NCI-H187 (cell line): ENCODE measurements at regions not wholly inside any gene's neighbourhood (a gene's known extent, or its start where the extent isn't known, plus 50 kb on each side); places are given as distances from the start of the nearest gene placed in this dataset.

ENCODE experiments used
- DNase-seq, 2 experiments: peaks; one replicate each; lab custom pipeline; 2025; lab: John Stamatoyannopoulos, UW

DNA sequence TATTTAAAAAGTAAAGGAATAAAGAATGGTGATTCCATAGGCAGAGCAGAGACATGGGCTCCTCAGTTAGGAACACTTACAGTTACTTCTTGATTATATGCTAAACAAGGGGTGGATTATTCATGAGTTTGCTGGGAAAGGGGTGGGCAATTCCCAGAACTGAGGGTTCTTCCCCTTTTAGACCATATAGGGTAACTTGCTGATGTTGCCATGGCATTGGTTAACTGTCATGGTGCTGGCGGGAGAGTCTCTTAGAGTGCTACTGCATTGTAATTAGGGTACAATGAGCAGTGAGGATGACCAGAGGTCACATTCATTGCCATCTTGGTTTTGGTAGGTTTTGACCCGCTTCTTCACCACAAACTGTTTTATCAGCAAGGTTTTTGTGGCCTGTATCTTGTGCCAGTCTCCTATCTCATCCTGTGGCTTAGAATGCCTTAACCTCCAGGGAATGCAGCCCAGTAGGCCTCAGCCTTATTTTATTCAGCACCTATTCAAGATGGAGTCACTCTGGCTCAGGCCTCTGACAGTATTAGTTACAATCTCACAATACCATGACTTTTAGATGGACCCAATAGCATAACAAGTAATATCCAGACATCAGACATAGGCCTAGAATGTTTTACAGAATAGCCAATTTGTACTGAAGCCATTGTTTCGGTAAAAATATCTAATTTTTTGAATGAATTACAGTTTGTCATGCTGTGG lies 106.8 kb downstream of the ZBTB18 start:
- no peak for DNase-seq

DNA sequence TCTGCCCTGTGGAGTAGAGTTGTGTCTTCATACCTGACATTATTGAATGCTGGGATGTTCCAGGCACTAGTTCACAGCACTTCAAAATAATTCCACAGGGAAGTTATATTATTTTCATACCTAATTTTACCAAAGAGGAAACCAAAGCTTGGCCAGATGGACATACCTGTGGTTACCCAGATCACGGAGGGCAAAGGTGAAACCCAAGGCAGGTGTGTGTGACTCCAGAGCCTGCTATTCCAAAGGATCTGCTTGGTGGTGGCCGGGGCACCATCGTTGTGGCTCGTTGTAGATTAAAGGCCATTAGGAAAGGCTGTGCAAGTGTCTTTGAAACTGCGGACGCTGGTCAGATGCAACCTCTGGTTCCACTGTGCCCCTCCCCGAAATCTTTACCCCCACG lies 108.6 kb downstream of the ZBTB18 start:
- no peak for DNase-seq

DNA sequence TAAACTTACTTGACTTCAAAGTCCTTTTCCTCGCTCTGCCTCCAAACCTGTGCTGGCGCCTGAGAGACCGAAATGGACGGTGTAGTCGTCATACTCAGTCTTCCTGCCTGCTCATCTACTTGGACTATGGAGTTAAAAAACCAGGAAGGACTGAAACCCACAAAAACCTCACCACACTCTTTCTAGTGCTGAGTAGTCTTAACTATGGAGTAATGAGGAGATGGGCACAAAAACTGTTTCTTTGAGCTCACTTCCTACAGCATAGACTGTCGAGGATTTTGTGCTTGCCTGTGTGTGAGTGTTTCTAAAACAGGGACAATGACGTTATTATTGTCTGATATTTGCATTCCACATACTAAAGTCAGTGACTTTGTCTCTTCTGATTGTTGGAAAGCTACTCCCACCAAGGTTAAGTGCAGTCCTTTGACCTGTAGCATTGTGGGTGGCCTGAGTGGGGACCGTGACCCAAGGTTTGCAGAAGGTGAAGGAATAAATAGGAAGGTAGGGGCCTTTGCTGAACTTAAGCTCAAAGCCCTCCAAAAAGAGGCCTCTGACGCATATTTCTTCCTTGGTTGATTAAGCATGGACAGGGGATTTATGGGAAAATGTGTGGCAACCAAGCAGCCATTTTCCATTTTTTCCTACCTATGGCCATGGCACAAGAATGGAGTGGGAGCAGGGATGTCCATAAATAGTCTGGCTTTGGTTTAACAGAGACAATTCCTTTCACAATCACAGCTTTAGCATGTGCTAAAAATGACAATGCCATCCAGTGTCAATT lies 109.6 kb downstream of the ZBTB18 start:
- DNase-seq: no peak

DNA sequence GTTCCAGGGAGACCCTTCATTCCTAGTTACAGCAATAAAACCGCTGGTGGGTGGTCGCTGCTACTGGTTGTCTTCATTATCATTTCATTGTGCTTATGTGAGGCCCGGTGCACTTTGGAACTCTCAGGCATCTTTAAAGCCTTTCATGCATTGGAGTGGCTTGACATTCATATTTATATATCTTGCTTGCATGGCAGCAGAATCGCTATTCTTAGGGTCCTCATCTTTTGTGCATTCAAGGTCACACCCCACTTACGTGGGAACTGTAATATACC lies 110.1 kb downstream of the ZBTB18 start:
- no peak for DNase-seq

DNA sequence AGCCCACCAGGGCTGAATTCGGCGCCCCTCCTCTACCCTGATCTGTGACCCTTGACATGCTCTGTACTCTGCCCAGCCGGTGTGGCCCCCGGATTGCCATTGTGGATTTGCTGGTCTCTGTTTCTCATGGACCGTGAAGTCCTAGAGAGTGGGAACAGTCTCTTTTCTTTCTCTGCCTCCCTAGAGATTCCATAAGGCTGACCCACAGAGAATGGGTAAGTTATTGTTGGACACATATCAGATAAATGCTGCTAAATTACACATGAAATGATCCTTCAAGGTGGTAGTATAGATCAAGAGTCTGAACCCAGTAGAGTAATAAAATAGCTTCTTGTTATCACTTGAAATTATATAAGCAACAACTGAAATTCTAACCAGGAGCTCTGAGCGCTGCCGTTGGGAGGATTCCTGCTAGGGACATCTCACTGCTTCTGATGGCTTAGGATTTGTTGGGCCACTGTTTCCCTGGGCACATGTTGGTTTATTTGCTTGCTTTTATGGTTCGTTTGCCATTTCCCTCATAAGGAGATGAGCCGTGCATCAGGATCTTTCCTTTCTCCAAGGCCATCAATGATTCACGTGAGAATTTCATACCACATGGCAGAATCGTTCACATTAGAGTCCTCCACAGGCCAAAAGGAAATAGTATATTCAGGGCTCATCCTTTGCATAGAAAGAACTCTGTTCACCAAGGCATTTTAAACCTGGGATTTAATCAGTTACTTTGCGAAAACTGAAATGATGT lies 111.9 kb downstream of the ZBTB18 start:
- no peak for DNase-seq

DNA sequence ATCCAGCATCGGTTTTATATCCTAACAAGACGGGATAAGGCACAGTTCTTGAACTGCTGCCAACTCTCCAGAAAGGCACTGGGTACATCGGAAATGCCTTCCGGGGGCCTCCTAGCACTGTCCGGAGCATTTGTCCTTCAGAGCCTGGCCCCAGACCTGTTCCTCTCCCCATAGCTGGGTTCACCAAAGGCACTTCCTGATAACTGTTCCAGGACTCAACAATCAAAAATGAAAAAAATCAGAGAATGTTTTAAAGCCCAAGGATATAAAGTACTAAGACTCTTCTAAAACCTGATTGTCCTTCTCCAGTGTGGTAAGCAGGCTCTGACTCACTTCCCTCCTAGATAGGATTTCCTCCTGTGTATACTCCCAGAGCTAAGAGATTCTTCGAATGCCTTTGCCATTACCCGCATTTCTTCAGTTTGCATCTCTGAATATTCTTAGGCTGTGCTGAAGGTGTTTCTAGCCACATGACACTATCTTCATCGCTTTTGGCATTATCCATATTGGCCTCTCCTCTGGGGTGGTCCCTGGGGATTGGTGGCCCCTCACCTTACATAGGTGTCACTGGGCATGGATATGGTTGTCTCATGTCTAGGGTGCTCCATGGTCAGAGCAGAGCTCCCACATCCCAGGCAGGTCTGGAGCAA lies 112.9 kb downstream of the ZBTB18 start:
- no peak for DNase-seq

DNA sequence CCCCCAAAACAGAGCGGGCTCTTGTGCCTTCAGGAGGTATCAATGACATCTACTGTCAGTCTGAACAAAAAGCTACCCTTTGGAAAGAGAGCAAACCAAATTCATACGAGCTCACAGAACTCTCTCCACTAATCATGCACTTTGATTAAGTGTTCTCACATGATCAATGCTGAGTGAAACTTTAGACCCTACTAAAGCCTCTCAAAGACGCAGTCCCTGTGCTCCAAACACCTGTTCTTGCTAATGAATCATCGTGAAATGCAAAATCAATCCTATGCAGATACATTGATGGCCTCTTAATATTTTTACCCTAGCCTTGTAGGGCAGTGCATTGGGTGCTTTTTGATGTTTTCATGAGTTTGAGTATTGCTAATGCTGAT lies 113.4 kb downstream of the ZBTB18 start:
- DNase-seq: peak in 1 of 2 experiments; percentile 0

DNA sequence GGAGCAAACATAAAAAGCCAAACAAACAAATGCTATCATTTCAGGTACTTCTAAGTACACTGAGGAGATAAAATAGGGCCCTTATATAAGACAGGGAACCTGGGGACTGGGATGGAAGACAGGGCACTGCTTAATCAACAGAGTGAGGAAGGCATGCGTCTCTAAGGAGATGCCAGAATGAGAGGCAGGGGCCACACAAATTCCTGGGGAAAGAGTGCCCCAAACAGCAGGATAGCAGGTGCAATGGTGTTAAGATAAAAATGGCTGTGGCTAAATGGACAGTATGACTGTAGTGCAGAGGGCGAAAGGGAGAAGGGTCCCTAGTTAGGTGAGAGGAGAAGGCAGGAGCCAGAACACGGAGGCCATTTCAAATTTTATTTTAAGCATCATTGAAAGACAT lies 113.9 kb downstream of the ZBTB18 start:
- DNase-seq: no peak

DNA sequence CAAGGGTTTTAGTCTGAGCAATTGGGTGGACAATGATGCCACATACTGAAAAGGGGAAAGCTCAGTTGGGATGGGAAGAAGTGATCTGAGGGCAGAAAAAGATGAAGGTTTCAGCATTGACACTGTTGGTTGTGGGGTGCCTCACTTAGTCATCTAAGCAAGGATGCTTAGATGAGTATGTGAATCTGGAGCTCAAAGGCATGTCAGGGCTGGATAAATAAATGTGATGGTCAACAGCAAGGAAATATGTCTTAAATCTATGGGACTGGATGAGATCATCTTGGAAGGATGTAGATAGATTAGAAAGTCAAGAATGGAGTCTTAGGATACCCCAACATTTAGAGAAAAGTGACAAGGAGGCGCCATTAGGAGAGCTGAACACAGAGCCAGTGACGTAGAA lies 114.6 kb downstream of the ZBTB18 start:
- DNase-seq: no peak

DNA sequence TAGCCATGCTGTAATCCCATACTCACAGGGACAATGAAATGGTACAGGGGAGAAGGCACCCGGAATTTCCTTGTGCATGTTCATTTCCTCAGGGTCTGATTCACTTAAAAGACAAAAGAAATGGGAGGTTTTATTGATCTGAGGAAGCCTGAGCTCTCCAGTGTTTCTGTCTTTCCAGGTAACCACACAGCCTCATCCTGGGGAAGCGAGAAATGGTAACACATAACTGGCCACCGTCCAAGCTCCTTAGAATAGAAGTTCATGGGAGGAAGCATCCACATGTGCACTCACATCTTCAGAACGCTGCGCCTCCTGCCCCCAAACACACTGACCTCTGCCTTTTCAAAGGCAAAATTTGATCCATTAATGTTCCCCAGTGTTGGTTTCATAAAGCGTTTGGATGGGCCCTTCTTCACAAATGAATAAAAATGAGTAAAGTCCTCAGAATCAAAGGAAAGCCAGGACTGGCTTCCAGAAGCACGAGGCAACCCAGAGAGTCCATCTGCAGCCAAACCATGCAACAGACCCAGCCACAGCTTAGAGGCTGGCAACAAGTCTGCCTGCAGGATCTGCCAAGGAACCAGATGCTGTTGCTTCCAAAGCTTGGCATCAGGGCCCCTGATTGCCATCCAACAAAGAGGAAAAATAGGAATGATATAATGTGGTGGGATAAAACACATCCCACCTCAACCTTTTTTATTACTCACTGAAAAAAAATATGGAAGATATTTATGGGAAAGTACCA lies 120.3 kb downstream of the ZBTB18 start:
- DNase-seq: no peak

DNA sequence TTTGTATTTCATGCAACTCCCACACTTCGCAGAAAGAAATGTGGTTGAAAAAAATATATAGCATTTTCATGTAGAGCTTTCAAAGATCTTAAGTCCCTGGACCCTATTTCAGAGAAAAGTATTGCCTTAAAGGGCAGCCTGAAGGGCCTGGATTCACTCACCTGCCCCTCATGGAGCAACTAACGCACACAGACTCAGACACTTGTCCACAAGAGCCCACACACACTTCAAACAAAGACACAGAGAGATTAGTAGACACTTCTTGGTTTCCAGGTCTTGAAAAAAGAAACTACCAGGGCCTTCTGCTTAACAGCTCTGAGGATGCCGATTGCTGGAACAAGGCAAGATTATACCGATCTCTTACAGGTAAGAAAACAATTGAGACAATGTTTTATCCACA lies 122.2 kb downstream of the ZBTB18 start:
- no peak for DNase-seq

DNA sequence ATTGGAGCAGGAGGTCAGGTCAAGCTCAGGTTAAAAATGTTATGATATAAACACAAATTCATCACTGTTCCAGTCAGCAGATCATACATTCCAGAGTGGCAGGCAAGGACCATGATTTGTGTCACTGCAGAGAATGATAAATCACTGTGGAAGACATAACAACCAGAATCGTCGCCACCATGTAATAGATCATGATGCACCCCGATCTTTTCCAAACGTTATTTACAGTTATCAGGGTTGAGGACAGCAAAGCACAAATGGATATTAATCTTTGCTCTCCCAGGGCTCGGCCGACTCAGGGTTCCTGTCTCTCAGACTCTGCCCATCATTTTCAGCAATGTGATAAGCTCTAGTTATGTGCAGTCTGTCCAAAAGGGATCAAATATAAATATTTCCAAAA lies 122.7 kb downstream of the ZBTB18 start:
- no peak for DNase-seq

DNA sequence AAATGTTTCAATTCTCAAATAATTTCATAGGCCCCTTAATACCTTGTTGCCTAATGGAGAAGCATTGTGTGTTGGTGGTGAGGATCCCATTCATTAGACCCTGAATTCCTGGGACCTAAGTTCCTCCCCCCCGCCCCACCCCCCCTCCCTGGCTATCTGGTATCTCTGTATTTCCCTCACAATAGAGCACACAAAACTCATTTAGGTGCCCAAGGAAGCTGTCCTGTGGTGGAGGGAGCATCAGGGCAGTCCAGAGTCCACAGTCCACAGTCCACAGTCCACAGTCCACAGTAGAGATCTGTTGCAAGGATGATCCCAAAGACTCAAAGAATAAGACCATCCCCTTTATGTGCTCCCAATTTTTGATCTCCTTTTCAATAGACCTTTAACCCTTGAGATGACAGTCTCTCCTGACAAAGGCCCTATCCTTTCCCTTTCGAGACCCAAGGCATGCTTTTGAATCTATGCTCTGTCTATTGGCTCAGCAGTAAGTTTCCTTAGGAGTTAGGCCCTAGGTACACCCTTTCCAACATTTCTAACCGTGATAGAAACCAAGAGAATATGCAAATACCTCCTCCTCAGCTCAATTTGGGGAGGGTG lies 123.9 kb downstream of the ZBTB18 start:
- DNase-seq: no peak

DNA sequence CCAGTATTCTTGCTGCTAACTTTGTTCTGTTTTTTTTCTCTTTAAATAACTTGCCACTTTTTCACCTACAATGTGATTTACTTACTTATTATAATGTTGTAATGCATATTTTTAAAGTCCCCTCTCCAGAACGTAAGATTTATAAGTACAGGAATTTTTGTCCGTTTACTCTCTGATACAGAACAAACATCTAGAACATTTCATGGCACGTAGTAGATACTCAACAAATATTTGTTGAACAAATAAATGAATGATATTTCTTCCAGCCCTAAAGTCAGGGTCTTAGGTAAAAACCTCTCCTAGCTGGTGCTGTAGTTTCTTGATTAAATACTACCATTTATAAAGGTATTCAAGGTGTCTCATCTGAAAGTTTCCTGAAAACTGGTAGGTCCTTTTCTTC lies 125.1 kb downstream of the ZBTB18 start:
- no peak for DNase-seq

DNA sequence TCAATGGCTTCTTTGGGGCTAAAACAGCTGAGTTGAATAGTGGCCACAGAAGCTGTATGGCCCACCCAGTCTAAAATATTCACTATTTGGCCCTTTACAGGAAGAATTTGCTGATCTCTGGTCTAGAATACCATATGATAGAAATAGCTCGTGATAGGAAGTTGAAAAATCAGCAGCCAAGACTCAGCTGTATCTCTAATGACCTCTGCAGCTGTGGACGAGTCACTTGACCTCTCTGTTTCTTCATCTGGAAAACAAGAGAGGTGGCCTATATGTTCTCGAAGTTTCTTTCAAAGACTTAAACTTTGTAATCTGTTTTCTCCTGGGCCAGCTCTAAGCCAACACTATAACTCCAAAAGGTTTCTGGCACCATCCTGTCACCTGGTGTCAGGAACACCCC lies 129.2 kb downstream of the ZBTB18 start:
- no peak for DNase-seq

DNA sequence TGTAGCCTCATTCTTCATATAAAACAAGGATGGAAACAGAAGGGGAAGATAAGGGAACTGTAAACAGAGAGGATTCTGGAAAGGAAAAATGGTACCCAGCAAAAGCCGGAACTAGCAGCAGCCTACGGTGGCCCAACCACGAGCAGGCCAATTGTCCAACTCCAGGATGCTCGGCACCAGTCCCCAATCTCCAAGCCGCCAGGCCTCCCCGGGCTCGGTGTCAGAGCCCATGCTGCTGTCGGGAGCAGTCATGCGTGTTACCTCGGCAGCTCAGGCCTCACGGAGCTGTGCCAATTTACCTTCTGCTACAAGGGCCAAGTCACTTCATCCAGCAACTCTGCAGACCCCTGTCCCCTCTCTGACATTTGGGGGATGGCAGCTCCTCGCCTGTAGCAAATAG lies 130.8 kb downstream of the ZBTB18 start:
- no peak for DNase-seq

DNA sequence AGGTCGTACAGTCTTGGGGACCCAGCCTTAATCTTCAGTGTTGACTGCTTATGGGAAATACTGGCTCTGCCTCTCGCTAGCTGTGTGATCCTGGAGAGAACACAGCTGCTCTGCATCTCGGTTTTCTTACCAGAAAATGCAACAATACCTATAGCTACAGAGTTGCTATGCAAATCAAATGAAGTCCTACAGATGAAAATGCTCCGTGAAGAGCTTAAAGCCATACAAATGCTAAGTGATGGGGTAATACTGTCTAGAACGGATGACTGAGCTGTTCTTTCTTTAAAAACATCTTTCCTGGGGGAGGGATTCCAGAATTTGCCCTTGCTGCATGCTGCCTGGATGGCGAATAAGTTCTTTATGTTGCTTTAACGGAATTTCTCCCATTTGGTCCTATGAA lies 132.0 kb downstream of the ZBTB18 start:
- no peak for DNase-seq

DNA sequence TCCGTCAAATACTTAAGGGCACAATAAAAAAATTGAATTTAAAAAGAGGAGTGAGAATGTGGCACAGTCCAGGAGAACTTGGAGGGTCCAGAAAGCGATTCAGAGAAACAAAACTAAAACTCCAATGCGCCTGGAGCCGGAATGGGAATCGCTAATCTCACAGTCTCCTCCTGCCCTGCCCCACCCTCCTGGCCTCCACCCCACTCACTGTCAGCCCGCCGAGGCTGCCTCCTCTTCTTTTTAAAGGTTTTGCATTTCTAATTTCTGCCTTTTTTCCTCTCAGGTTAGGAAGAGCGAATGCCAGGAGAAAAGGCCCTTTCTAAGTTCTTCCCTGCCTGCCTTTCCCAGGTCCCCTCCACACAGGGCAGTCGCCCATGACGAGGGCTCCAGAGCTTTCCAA lies 135.3 kb downstream of the ZBTB18 start:
- DNase-seq: no peak

DNA sequence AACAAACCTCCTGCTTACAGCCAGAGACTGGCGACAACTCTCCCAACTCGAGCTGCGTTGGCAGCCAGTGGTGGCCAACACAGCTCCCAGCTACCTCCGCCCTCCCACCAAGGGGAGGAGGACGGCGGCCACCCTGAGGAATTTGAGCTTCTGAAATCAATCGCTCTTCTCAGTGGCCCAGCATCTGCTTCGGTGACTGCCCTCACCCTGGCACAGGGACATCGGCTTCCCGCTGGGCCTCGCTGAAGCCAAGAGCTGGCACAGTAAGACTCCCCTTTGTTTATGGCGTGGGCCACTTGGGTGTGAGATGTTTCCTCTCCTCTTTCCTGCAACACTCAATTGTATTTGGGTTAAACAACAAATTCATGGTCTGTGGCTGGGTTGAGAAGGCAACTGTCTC lies 136.2 kb downstream of the ZBTB18 start:
- DNase-seq: no peak

DNA sequence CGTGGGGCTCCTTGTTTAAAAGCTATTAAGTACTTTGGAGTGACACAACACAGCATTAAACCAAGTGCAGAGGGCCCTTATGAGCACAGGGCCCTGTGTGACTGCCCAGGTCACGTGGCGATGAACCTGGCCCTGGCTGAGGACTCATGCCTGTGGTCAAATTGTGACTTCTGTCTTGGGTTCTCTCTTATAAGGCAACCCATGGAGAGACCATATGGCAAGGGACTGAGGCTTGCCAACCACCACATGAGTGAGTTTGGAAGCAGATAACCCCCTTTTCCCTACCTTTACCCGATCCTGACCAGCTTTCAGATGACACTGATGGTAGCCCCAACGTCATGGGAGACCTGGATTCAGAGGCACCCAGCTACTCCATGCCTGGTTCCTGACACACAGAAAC lies 140.5 kb downstream of the ZBTB18 start:
- no peak for DNase-seq

DNA sequence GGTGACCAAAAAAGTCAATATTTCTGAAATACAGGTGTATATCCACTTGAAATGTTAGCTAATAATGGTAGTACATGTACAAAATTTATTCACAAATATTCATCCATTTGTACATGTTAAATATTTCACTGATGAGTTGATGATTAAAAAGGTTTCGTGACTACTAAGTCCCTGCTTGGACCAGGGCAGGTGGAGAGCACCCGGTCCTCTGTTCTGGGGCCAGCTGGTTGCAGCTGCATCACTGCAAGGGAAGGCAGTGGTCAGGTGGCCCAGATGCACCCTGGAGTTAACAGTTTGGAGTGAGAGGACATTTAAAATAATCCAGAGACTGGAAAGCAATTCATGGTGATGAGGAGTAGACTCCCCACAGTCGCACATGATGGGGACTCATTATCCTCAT lies 141.2 kb downstream of the ZBTB18 start:
- DNase-seq: no peak
